Brain microvascular endothelial cell (primary cell): ENCODE measurements at regions not wholly inside any gene's neighbourhood (a gene's known extent, or its start where the extent isn't known, plus 50 kb on each side); places are given as distances from the start of the nearest gene placed in this dataset.
"Not testable (repeated sequence)": the region's sequence is repeated elsewhere in the genome, so short reads cannot be mapped to it uniquely, and the experiment has no call there.

Experiments used
- DNase-seq: peaks from one replicate; pipeline ENCODE4 v3.0.0-alpha.2; 2020
- H3K27ac ChIP-seq: fragments of 250-450 bp; sonication (Bioruptor Pico); 2 replicates; pipeline ENCODE4 v1.5.1; 2020; ENCODE audit warnings: mild to moderate bottlenecking, moderate library complexity
- H3K27me3 ChIP-seq: fragments of 250-450 bp; sonication (Bioruptor Pico); replicated peaks from 2 replicates; pipeline ENCODE4 v1.5.1; 2020; ENCODE audit warnings: mild to moderate bottlenecking
- H3K36me3 ChIP-seq: fragments of 250-450 bp; sonication (Bioruptor Pico); replicated peaks from 2 replicates; pipeline ENCODE4 v1.5.1; 2020; ENCODE audit warnings: mild to moderate bottlenecking
- H3K4me3 ChIP-seq: 2 replicates; pipeline ENCODE4 v1.5.1; 2011; ENCODE audit warnings: low read depth, mild to moderate bottlenecking, control low read depth, low read length, moderate library complexity
- CTCF ChIP-seq: IDR thresholded peaks from 2 replicates; pipeline ENCODE4 v1.5.1; 2011; ENCODE audit warnings: low read depth, mild to moderate bottlenecking, moderate library complexity, low read length, control low read depth, inconsistent platforms; ENCODE audit errors: missing control alignments
- in situ Hi-C: cut with HindIII; loops from 2 replicates; pipeline ENCODE4 v1.10.0; 2017; ENCODE audit warnings: low sequenced_read_pairs, low pct_ligation_motif_present

GRCh38 chr12:46970636-46971035 lies 108.8 kb upstream of the PCED1B start:
- Histone ChIP-seq H3K4me3 (no peak overlapping the region), H3K27me3 (no peaks in the 10 kb centered on the region), H3K27ac (no peak overlapping the region), H3K36me3 (no peaks in the 10 kb centered on the region)
- TF ChIP-seq CTCF, result no peak
- DNase-seq, result no peak
- in situ Hi-C loops, result no loop called here

- DNase-seq, H3K27me3 ChIP-seq, in situ Hi-C loops, H3K36me3 ChIP-seq, H3K4me3 ChIP-seq, H3K27ac ChIP-seq: not testable (repeated sequence)
These were observed 105.5 kb upstream of the PCED1B start for GRCh38 chr12:46973937-46974336.

- no peaks in the 10 kb centered on the region for H3K27me3 ChIP-seq
- H3K36me3 ChIP-seq, result no peaks in the 10 kb centered on the region
- H3K27ac ChIP-seq, result no peak overlapping the region
- in situ Hi-C loops, result no loop called here
- DNase-seq, result no peak
- H3K4me3 ChIP-seq, result no peak overlapping the region
- no peak for TF ChIP-seq CTCF
These were observed 101.5 kb upstream of the PCED1B start for GRCh38 chr12:46977871-46978375.

GRCh38 chr12:46981622-46982021 lies 97.8 kb upstream of the PCED1B start:
- Histone ChIP-seq H3K27ac (no peak overlapping the region), H3K36me3 (no peaks in the 10 kb centered on the region), H3K27me3 (no peaks in the 10 kb centered on the region), H3K4me3 (no peak overlapping the region)
- in situ Hi-C loops, result no loop called here
- no peak for TF ChIP-seq CTCF
- no peak for DNase-seq

GRCh38 chr12:46982629-46983392 lies 96.6 kb upstream of the PCED1B start:
- no peak for TF ChIP-seq CTCF
- H3K27ac ChIP-seq, result no peak overlapping the region
- no peak overlapping the region for H3K4me3 ChIP-seq
- in situ Hi-C loops, result no loop called here
- no peaks in the 10 kb centered on the region for H3K36me3 ChIP-seq
- DNase-seq, result no peak
- H3K27me3 ChIP-seq, result no peaks in the 10 kb centered on the region

GRCh38 chr12:46983393-46983793 lies 96.0 kb upstream of the PCED1B start:
- in situ Hi-C loops, result no loop called here
- Histone ChIP-seq H3K27me3 (no peaks in the 10 kb centered on the region), H3K36me3 (no peaks in the 10 kb centered on the region), H3K27ac (no peak overlapping the region), H3K4me3 (no peak overlapping the region)
- DNase-seq, result no peak
- TF ChIP-seq CTCF, result no peak
